Spinal cord (tissue), 9 donors: ENCODE measurements at regions not wholly inside any gene's neighbourhood (a gene's known extent, or its start where the extent isn't known, plus 50 kb on each side); places are given as distances from the start of the nearest gene placed in this dataset.

Experiments used
- DNase-seq, 6 donors: peaks; one replicate each; pipeline versions ENCODE4 v3.0.0 to v3.0.0-alpha.2; 2013 to 2015; ENCODE audit warnings: low spot score in 6 of 6, low read depth in 4 of 6
- H3K27ac ChIP-seq: one replicate; pipeline ENCODE4 v1.5.1; 2013; ENCODE audit warnings: low read depth, low read length, control low read depth
- H3K27me3 ChIP-seq: one replicate; pipeline ENCODE4 v1.6.1; 2013; ENCODE audit warnings: low read length; ENCODE audit not compliant: control insufficient read depth, insufficient read depth
- H3K36me3 ChIP-seq: one replicate; pipeline ENCODE4 v1.6.1; 2013; ENCODE audit warnings: low read length; ENCODE audit not compliant: control insufficient read depth, insufficient read depth
- H3K4me1 ChIP-seq: one replicate; pipeline ENCODE4 v1.6.1; 2013; ENCODE audit warnings: low read length; ENCODE audit not compliant: control insufficient read depth, insufficient read depth
- H3K4me3 ChIP-seq: one replicate; pipeline ENCODE4 v1.5.1; 2013; ENCODE audit warnings: low read depth, low read length, control low read depth
- H3K9me3 ChIP-seq: one replicate; pipeline ENCODE4 v1.6.1; 2013; ENCODE audit warnings: low read length; ENCODE audit not compliant: control insufficient read depth, insufficient read depth
- WGBS: methylation state at CpG from one replicate; pipeline ENCODE4 v1.1.5; 2013; ENCODE audit warnings: missing lambda C conversion rate; ENCODE audit not compliant: insufficient coverage; 5-methylcytosine and 5-hydroxymethylcytosine counted together
- donor health status: healthy.

GRCh38 chr9:126219166-126219565 is 107.5 kb upstream of the MVB12B start:
- peaks cover 2% of the 10 kb centered on the region for H3K9me3 ChIP-seq
- DNase-seq: no peak
- no peaks in the 10 kb centered on the region for H3K36me3 ChIP-seq
- H3K4me3 ChIP-seq: no peak overlapping the region
- WGBS: 95% methylated on average over 2 of the region's 2 CpGs
- no peak overlapping the region for H3K27ac ChIP-seq
- peaks cover 18% of the 10 kb centered on the region for H3K27me3 ChIP-seq
- peaks cover 12% of the 10 kb centered on the region for H3K4me1 ChIP-seq

DNA sequence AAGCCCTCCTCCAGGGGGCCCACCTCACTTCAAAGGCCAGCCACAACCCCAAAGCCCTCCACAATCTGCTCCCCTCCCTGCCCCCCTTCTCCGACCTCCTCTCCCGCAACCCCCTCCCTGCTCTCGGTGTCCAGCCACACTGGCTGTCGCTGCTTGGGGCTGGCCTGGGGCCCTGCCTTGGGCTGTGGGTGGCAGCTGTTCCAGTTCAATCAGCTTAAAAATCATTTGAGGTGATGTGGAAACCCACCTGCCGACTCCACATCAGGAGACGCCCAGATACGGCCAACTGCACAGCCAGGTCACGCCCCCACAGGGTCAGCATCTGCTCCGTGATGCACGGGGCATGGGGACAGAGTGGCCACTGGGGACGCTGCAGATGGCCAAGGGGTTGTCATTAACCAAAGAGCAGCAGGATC is 107.0 kb upstream of the MVB12B start:
- no peak overlapping the region for H3K4me3 ChIP-seq
- H3K27ac ChIP-seq: no peak overlapping the region
- 54% methylated on average over 7 of the region's 11 CpGs for WGBS
- peaks cover 18% of the 10 kb centered on the region for H3K27me3 ChIP-seq
- peaks cover 12% of the 10 kb centered on the region for H3K4me1 ChIP-seq
- DNase-seq: no peak
- H3K9me3 ChIP-seq: no peaks in the 10 kb centered on the region
- no peaks in the 10 kb centered on the region for H3K36me3 ChIP-seq

- Histone ChIP-seq H3K9me3 (no peaks in the 10 kb centered on the region), H3K36me3 (no peaks in the 10 kb centered on the region), H3K4me1 (peaks cover 12% of the 10 kb centered on the region), H3K27ac (no peak overlapping the region), H3K4me3 (no peak overlapping the region), H3K27me3 (peaks cover 18% of the 10 kb centered on the region)
- no peak for DNase-seq
- WGBS: no CpG with 5 or more reads among the region's 2 CpGs
Measured at GRCh38 chr9:126221480-126221879, 105.1 kb upstream of the MVB12B start.

- H3K27me3 ChIP-seq: peaks cover 18% of the 10 kb centered on the region
- no peaks in the 10 kb centered on the region for H3K36me3 ChIP-seq
- H3K4me3 ChIP-seq: no peak overlapping the region
- H3K9me3 ChIP-seq: no peaks in the 10 kb centered on the region
- 7% methylated on average over 15 of the region's 26 CpGs for WGBS
- no peak overlapping the region for H3K27ac ChIP-seq
- H3K4me1 ChIP-seq: peaks cover 18% of the 10 kb centered on the region
- no peak for DNase-seq
Measured at GRCh38 chr9:126222363-126222834, 104.2 kb upstream of the MVB12B start.

- 38% methylated on average over 29 of the region's 29 CpGs for WGBS
- DNase-seq: peak in 1 of 6 donors; percentile 70
Measured at GRCh38 chr9:126222835-126223431, 103.7 kb upstream of the MVB12B start.

DNA sequence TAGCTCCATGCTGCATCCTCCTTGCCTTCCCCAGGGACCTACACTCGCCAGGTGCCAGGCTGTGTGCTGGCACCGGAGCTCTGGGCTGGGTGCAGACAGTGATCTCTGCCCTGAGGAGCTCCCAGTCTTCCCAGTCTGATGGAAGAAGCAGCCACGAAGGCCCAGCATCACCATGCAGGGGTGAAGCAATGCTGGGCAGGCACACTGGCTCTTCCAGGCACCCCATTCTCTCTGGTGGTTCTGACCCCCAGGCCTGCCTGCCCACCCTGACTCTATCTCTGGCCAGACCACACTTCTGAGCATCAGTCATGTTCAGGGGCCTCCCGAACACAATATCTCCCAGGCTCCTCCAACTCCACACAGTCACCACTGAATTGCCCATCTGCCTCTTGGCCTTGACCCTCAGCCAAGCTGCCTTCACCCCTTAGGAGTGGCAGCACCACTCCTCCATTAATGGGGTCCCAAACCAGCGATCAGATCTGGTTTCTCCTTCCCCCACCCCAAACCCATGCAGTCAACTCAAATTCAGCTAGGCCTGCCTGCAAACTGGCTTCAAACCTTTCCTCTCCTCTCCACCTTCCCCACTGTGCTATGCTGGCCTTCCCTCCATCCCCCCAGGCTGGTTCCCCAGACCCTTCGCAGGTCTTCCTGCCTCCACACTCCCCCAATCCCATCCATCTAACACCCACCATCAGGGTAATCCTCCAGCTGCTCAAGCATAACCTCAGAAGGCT is 102.7 kb upstream of the MVB12B start:
- H3K27ac ChIP-seq: no peak overlapping the region
- 93% methylated on average over 6 of the region's 6 CpGs for WGBS
- peaks cover 18% of the 10 kb centered on the region for H3K27me3 ChIP-seq
- H3K4me3 ChIP-seq: no peak overlapping the region
- H3K9me3 ChIP-seq: no peaks in the 10 kb centered on the region
- H3K36me3 ChIP-seq: no peaks in the 10 kb centered on the region
- no peak for DNase-seq
- peaks cover 26% of the 10 kb centered on the region for H3K4me1 ChIP-seq

More at GRCh38 chr9:126222835-126223431, 103.7 kb upstream of the MVB12B start:
- Histone ChIP-seq H3K36me3 (no peaks in the 10 kb centered on the region), H3K4me1 (peaks cover 18% of the 10 kb centered on the region), H3K27me3 (peaks cover 18% of the 10 kb centered on the region), H3K4me3 (no peak overlapping the region), H3K27ac (no peak overlapping the region), H3K9me3 (no peaks in the 10 kb centered on the region)

DNA sequence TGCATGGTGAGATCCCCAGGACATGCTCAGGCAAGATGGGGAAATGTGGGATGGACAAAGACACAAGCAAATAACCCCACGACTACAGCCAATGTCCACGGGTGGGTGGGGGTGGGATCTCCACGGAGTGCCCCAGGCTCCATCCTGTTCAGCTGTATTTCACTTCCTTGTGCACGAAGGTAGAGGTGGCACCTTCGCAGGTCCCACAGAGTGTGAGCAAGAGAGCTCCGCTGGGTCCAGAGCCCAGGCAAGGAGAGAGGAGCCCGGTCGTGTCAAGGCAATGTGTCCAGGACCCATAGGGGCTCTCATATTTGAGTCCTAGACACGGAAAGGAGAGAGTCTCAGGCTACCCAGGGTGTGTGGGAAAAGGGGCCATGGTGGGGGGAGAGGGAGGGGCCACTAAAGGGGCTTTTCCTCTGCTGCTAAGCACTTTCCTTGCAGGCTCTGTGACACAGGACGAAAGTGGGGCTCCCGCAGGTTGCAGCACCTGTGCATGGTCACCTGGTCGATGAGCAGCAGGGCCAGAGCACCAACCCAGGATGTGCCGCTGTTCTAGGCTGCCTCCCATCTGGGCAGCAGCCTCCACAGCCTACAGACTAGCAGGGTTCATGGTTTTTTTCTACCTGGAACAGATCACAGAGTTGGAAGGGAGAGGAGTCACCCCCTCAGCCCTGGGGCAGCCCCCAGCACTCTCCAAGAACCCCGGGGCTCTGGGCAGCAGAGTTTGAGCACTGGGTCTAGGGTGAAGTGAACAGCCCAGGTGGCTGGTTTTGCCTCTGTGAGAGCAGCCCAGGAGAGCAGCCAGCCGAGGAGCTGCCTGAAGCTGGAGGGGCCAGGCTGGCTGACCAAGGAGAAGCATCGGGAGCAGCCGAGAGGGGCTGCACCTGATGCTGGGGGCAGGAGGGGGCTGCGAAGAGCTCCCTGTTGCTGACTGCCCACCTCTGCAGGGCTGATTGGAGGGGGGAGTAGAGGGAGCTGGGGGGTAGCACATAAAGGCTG is 100.7 kb upstream of the MVB12B start:
- Histone ChIP-seq H3K9me3 (no peaks in the 10 kb centered on the region), H3K27ac (no peak overlapping the region), H3K27me3 (peaks cover 18% of the 10 kb centered on the region), H3K4me3 (no peak overlapping the region), H3K36me3 (no peaks in the 10 kb centered on the region), H3K4me1 (peaks cover 29% of the 10 kb centered on the region)
- WGBS: 85% methylated on average over 15 of the region's 18 CpGs
- no peak for DNase-seq

DNA sequence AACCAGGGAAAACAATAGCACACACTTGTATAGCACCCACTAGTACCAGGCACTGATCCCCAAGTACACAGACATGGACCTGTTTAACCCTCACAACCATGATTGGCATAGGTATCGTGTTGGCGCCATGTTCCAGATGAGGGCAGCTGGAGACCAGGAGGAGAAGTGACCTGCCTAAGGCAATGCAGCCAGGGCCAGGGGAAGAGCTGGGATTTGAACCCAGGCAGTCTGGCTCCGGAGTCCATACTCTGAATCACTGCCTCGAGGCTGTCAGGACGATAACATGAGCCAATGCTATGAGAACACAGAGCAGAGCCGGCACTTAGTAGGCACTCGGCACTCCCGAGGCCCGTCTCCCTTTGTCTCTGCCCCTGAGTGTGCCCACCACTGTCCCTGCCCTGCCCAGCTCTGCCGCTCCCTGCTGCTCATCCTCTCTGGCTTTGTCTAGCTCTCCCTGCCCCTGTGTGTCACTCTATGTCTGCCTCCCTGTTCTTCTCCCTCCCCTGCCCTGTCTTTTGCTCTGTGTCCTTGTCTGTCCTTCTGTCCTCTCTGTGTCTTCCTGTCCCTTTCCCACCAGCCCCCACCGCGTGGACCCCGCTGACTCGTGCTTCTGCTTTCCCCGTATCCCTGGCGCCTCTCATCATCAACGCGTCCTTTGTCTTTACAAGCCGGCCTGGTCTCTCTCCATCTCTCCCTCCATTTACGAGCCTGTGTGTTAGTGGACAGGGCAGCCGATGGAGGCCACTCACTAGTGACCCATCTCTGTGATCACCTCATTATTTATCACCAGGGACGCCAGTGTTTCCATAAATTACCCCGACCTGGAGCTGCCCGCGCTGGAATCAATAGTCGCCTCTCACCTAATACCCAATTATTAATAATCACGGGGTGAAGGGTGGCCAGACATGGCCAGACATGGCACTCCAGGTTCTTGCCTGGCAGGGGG is 99.4 kb upstream of the MVB12B start:
- H3K27me3 ChIP-seq: peaks cover 12% of the 10 kb centered on the region
- no peak overlapping the region for H3K4me3 ChIP-seq
- H3K4me1 ChIP-seq: peaks cover 27% of the 10 kb centered on the region
- no peaks in the 10 kb centered on the region for H3K36me3 ChIP-seq
- H3K9me3 ChIP-seq: no peaks in the 10 kb centered on the region
- DNase-seq: peak in 2 of 6 donors; percentile 16 to 44
- H3K27ac ChIP-seq: no peak overlapping the region
- 72% methylated on average over 26 of the region's 27 CpGs for WGBS
